ENCODE measurements at regions not wholly inside any gene's neighbourhood (a gene's known extent, or its start where the extent isn't known, plus 50 kb on each side); places are given as distances from the start of the nearest gene placed in this dataset.

GRCh38 chr1:5273280-5274003, 619.0 kb downstream of the AJAP1 start:
- TF ChIP-seq CTCF (IDR thresholded peaks at IDR 0.05) (no peak), POLR2AphosphoS5 (IDR thresholded peaks at IDR 0.05) (no peak), POLR2A (IDR thresholded peaks at IDR 0.05) (no peak), EP300 (IDR thresholded peaks at IDR 0.05) (no peak)
